RWPE1 (cell line): ENCODE measurements at regions not wholly inside any gene's neighbourhood (a gene's known extent, or its start where the extent isn't known, plus 50 kb on each side); places are given as distances from the start of the nearest gene placed in this dataset.

Source experiments
- CTCF ChIA-PET: fragments of 350-600 bp; sonication (Branson Sonifier 250); formaldehyde crosslinking; extraction: SDS; loops from one replicate; lab custom pipeline; 2021; lab: Yijun Ruan, JAX
- POLR2A ChIA-PET: fragments of 400-600 bp; formaldehyde crosslinking; extraction: SDS; loops from one replicate; lab custom pipeline; 2020; ENCODE audit warnings: antibody characterized with exemption; ENCODE audit not compliant: low non-redundant PET; lab: Yijun Ruan, JAX
- DNase-seq: peaks from one replicate; pipeline ENCODE4 v3.0.0; 2012; ENCODE audit warnings: low spot score
- H3K27ac ChIP-seq: fragments of 450-650 bp; 2 replicates; pipeline ENCODE4 v1.5.1; 2017
- TF ChIP-seq, protein P1 (sequence below): fragments of 450-650 bp; conservative IDR thresholded peaks from 2 replicates; pipeline ENCODE4 v1.5.1; 2017; ENCODE audit warnings: low read depth, mild to moderate bottlenecking

- POLR2A ChIA-PET: no interaction called here
- CTCF ChIA-PET: no interaction called here
Measured at GRCh38 chr4:24108567-24108966, 218.7 kb upstream of the PPARGC1A start.

DNA sequence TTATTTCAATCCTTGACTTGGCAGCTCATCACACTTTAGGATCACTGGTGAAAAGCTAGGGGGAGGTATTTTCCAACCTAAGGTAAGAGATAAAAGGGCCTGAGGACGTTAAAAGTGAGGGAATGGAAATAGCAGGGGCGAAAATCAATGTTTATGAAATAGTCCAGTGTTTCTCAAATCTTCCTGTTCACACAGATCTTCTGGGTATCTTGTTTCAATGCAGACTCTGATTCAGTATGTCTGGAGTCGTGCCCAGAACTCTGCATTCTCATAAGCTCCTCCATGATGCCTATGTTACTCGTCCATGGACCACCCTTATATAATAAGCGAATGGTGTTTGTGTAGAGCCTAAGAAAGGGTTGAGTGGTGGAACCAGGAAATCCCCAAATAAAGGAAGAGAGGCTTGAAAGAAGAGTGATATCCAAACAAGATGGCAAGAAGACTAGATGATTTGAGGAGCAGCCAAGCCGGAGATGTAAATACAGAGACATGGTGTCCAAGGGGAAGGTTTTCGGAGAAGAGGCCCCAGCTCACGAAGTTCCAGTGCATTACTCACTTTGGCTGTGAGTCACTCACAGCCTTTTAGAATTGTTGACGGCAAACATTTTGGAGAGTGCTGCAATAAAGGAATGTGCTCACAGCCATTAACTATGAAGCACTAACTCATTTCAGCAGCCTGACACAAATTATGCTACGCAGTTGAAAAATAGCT lies 215.6 kb upstream of the PPARGC1A start:
- POLR2A ChIA-PET: no interaction called here
- TF ChIP-seq, protein P1, sequence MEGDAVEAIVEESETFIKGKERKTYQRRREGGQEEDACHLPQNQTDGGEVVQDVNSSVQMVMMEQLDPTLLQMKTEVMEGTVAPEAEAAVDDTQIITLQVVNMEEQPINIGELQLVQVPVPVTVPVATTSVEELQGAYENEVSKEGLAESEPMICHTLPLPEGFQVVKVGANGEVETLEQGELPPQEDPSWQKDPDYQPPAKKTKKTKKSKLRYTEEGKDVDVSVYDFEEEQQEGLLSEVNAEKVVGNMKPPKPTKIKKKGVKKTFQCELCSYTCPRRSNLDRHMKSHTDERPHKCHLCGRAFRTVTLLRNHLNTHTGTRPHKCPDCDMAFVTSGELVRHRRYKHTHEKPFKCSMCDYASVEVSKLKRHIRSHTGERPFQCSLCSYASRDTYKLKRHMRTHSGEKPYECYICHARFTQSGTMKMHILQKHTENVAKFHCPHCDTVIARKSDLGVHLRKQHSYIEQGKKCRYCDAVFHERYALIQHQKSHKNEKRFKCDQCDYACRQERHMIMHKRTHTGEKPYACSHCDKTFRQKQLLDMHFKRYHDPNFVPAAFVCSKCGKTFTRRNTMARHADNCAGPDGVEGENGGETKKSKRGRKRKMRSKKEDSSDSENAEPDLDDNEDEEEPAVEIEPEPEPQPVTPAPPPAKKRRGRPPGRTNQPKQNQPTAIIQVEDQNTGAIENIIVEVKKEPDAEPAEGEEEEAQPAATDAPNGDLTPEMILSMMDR: no peak
- peak; percentile 57 for DNase-seq
- H3K27ac ChIP-seq: no peak overlapping the region
- CTCF ChIA-PET: no interaction called here

More at GRCh38 chr4:24108567-24108966, 218.7 kb upstream of the PPARGC1A start:
- DNase-seq: no peak
- TF ChIP-seq, protein P1: no peak
- H3K27ac ChIP-seq: no peak overlapping the region

DNA sequence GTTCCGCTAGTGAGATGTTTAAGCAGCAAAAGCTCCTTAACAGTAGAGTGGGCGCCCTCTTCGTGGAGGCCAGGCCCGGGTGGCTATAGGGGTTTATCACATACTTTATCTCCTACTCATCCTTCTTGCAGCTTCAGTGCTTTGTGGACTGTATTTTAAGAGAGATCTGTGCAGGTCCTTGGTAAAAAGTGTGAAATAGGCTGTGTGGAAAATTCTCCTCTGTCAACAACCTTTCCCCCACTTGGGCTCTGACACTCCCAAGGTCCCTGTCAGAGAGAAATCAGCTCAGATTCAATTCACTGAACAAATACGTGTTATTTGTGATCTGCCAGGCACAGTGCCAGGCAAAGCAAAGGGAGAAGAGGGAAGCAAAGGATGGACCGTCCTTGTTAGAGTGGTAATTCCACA lies 214.3 kb upstream of the PPARGC1A start:
- POLR2A ChIA-PET: no interaction called here

DNA sequence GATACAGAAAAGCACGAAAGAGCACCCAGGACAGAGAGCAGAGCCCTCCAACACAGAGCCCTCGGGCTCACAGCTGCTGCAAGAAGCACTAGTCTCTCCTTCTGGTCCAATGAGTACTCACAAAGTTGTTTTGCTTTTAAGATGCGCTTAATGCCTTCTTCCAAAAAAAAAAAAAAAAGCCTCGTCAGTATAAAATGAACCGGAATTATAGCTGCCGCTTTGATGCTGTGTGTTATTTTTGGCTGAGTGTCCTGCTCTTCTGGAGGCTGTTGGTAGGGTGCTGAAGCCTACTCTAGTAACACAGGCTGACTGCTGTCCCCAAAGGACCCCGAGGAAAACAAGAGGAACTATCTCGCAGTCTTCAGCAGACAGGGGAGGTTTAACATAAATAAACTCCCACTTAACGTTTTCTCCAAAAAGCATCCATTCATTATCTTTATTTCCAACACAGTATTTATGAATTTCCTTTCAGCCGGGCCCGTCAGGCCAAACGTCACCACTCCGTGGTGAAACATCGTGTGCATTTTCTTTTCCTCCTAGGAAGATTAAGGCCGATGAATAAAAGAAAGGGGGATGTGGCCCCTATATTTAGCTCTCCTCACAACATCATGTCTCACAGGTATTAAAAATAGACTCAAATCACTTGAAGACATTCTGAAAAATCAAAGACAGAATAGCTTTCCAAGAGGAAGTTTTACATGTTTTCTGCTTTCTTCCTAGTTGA lies 213.7 kb upstream of the PPARGC1A start:
- DNase-seq: no peak
- ChIA-PET POLR2A (no interaction called here), CTCF (no interaction called here)
- TF ChIP-seq, protein P1: no peak
- no peak overlapping the region for H3K27ac ChIP-seq

More for the DNA sequence above, 214.3 kb upstream of the PPARGC1A start:
- CTCF ChIA-PET: interaction anchor here (0.7 kb wide), 1 partner anchor 98 kb away, joined by 3 read pairs; no protein-coding TSS in a partner anchor
- no peak for DNase-seq
- H3K27ac ChIP-seq: no peak overlapping the region
- TF ChIP-seq, protein P1: no peak

DNA sequence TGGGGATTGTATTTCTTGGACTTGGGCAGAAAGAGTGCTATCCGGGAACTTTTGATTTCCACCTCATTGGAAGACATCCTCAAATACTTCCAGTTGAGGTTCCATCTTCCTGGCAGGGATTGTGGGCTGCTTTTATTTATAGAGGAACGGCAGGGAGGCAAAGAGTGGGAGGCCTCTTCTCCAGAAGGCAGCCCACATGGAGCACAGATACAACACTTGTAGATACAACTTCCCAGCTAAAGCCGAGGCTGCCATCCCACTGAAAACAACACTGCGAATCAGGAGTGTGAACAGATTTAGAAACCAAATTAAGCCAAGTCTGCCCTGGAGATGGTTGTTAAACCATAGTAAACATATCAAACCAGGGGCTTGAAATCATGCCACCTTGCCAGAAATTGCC lies 212.8 kb upstream of the PPARGC1A start:
- TF ChIP-seq, protein P1: no peak
- DNase-seq: no peak
- ChIA-PET POLR2A (no interaction called here), CTCF (no interaction called here)
- H3K27ac ChIP-seq: no peak overlapping the region

DNA sequence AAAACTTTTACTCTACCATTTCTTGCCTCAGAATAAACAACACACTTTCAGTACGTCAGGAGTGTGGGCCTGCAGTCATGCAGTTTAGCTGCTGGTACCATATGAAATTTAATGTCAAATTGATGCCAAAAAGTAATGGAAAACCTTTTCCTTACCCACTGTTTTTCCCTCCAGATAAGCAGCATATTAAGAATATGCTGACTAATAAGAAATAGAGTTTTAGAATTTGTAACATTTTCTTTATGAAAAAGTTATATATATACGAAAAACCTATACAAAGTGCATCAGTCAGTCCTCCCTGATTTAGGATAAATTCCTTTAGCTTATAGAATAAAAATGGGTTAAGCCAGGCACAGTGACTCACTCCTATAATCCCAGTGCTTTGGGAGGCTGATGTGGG lies 206.8 kb upstream of the PPARGC1A start:
- POLR2A ChIA-PET: no interaction called here
- no peak for DNase-seq
- no peak overlapping the region for H3K27ac ChIP-seq
- CTCF ChIA-PET: no interaction called here
- TF ChIP-seq, protein P1: no peak
